ENCODE measurements at regions not wholly inside any gene's neighbourhood (a gene's known extent, or its start where the extent isn't known, plus 50 kb on each side); places are given as distances from the start of the nearest gene placed in this dataset.

- TF ChIP-seq ZSCAN18 (CRISPR knock-in tag; IDR thresholded peaks at IDR 0.05) (no peak), E2F4 (CRISPR knock-in tag; IDR thresholded peaks at IDR 0.05; ENCODE audit: borderline replicate concordance, low read depth) (no peak), ZBTB21 (CRISPR knock-in tag; IDR thresholded peaks at IDR 0.05; ENCODE audit: borderline replicate concordance) (no peak), CTCF (IDR thresholded peaks at IDR 0.05) (no peak), SP1 (CRISPR knock-in tag; conservative IDR thresholded peaks at IDR 0.05) (no peak), HMGA2 (CRISPR knock-in tag; IDR thresholded peaks at IDR 0.05) (no peak), USF2 (CRISPR knock-in tag; IDR thresholded peaks at IDR 0.05) (no peak), ETV6 (CRISPR knock-in tag; IDR thresholded peaks at IDR 0.05) (0 out of 2 replicates have a peak, but pooled peaks have one; percentile 5), ZNF671 (CRISPR knock-in tag; IDR thresholded peaks at IDR 0.05) (no peak)
Measured at GRCh38 chr1:232137066-232137465, 492.9 kb downstream of the SIPA1L2 start.
